ENCODE measurements at regions not wholly inside any gene's neighbourhood (a gene's known extent, or its start where the extent isn't known, plus 50 kb on each side); places are given as distances from the start of the nearest gene placed in this dataset.

GRCh38 chr13:26500618-26501320 is 56.7 kb upstream of the WASF3 start:
- no peak for TF ChIP-seq BHLHE40 (IDR thresholded peaks at IDR 0.05; ENCODE audit: low read depth, low read length)
- no peak for TF ChIP-seq CTCF (IDR thresholded peaks at IDR 0.05)
